ENCODE measurements at regions not wholly inside any gene's neighbourhood (a gene's known extent, or its start where the extent isn't known, plus 50 kb on each side); places are given as distances from the start of the nearest gene placed in this dataset.

DNA sequence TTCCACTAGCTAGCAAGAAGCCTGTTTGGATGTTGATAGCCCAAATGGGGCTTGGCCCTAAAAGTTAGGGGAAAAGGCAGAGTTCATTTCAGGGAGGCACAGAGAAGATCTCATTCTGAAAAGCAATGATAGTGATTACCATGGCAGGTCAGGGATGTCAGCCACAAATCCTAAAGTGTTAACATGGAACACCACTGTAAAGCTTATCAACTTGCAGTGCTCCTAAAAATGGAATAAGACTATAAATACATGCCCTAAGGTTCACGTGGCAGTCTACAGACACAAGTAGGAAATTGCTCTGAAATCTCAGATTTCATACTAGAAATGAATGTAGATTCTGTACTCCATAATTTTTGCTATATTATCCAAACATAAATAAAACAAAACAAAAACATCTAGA is 280.0 kb upstream of the E2F7 start:
- TF ChIP-seq, protein P1, sequence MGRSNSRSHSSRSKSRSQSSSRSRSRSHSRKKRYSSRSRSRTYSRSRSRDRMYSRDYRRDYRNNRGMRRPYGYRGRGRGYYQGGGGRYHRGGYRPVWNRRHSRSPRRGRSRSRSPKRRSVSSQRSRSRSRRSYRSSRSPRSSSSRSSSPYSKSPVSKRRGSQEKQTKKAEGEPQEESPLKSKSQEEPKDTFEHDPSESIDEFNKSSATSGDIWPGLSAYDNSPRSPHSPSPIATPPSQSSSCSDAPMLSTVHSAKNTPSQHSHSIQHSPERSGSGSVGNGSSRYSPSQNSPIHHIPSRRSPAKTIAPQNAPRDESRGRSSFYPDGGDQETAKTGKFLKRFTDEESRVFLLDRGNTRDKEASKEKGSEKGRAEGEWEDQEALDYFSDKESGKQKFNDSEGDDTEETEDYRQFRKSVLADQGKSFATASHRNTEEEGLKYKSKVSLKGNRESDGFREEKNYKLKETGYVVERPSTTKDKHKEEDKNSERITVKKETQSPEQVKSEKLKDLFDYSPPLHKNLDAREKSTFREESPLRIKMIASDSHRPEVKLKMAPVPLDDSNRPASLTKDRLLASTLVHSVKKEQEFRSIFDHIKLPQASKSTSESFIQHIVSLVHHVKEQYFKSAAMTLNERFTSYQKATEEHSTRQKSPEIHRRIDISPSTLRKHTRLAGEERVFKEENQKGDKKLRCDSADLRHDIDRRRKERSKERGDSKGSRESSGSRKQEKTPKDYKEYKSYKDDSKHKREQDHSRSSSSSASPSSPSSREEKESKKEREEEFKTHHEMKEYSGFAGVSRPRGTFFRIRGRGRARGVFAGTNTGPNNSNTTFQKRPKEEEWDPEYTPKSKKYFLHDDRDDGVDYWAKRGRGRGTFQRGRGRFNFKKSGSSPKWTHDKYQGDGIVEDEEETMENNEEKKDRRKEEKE (IDR thresholded peaks at IDR 0.05) = no peak
- TF ChIP-seq ESRRA (IDR thresholded peaks at IDR 0.05; ENCODE audit: low read length) = no peak
- no peak for TF ChIP-seq IKZF2 (IDR thresholded peaks at IDR 0.05)
- TF ChIP-seq HDAC6 (IDR thresholded peaks at IDR 0.05; ENCODE audit: unreplicated experiment) = no peak
- TF ChIP-seq NR2F1 (conservative IDR thresholded peaks at IDR 0.05) = no peak
- no peak for TF ChIP-seq KAT2A (conservative IDR thresholded peaks at IDR 0.05; ENCODE audit: control insufficient read depth, low read depth, low read length)
- TF ChIP-seq, protein P2, sequence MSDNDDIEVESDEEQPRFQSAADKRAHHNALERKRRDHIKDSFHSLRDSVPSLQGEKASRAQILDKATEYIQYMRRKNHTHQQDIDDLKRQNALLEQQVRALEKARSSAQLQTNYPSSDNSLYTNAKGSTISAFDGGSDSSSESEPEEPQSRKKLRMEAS (IDR thresholded peaks at IDR 0.05; ENCODE audit: low read depth, low read length) = no peak
- Histone ChIP-seq H3K9me3 (replicated peaks; ENCODE audit: control insufficient read depth, insufficient read depth, low read length) (no peaks in the 10 kb centered on the region), H3K4me3 (no peak overlapping the region), H3K27me3 (replicated peaks in 1 of 2; ENCODE audit: control insufficient read depth in 2 of 2, insufficient read depth in 2 of 2, low read length in 1 of 2) (no peaks in the 10 kb centered on the region), H4K20me1 (ENCODE audit: control insufficient read depth, insufficient read depth) (no peaks in the 10 kb centered on the region), H2AFZ (ENCODE audit: control insufficient read depth, low read depth, low read length) (no peak overlapping the region), H3K27ac (ENCODE audit: control insufficient read depth, insufficient read depth) (no peak overlapping the region), H3K9ac (ENCODE audit: control insufficient read depth, insufficient read depth, low read length) (no peak overlapping the region), H3K36me3 (ENCODE audit: control insufficient read depth in 2 of 2, insufficient read depth in 2 of 2, low read length in 1 of 2) (no peaks in the 10 kb centered on the region), H3K4me2 (ENCODE audit: control insufficient read depth, insufficient read depth) (no peak overlapping the region), H3K79me2 (ENCODE audit: control insufficient read depth, insufficient read depth, low read length) (no peaks in the 10 kb centered on the region), H3K4me1 (ENCODE audit: control insufficient read depth, insufficient read depth, low read length) (no peaks in the 10 kb centered on the region)
- ChIA-PET CTCF (no interaction called here), RAD21 (ENCODE audit: unreplicated experiment) (no interaction called here), SMC1A (ENCODE audit: uncharacterized antibody, unreplicated experiment) (no interaction called here), POLR2A (no interaction called here)
- DNase-seq (ENCODE audit: low read depth, low spot score) (no peak), FAIRE-seq (no peak), ATAC-seq (no peak)
- intact Hi-C loops (cut with micrococcal nuclease; ENCODE audit: unreplicated experiment) (no loop called here), in situ Hi-C loops (cut with MboI) (no loop called here)
- BruUV-seq (replicated peaks) = no TSS peak
- 0% methylated on average over 1 of the region's 1 CpG for WGBS (ENCODE audit: insufficient coverage, insufficient replicate concordance, low lambda C conversion rate, missing lambda C conversion rate)

Measured in GM12878 (cell line).